Activated T-cell treated with anti-CD3 and anti-CD28 coated beads, Interleukin-2, amount 50 U/mL, for 72 hours (primary cell): ENCODE measurements at regions not wholly inside any gene's neighbourhood (a gene's known extent, or its start where the extent isn't known, plus 50 kb on each side); places are given as distances from the start of the nearest gene placed in this dataset.

ENCODE experiments used
- ATAC-seq, 2 donors: fragments of 150-1000 bp; cut with Tn5 transposase; replicated peaks in 1 of 2; 2 replicates each; pipeline ENCODE4 v1.10.0; 2021; ENCODE audit warnings: moderate library complexity in 2 of 2, mild to moderate bottlenecking in 1 of 2
- DNase-seq, 2 donors: peaks; one replicate each; pipeline ENCODE4 v3.0.0; 2021 to 2022; ENCODE audit warnings: mixed read lengths in 1 of 2
- H3K27ac Mint-ChIP-seq: one replicate; pipeline ENCODE4 v1.8.0; 2022; ENCODE audit warnings: mild to moderate bottlenecking, moderate library complexity, mixed read lengths
- H3K27me3 Mint-ChIP-seq: one replicate; pipeline ENCODE4 v1.8.0; 2022; ENCODE audit warnings: low read depth, mixed read lengths
- H3K36me3 Mint-ChIP-seq, 2 donors: one replicate each; pipeline ENCODE4 v1.8.0; 2022; ENCODE audit warnings: mixed read lengths in 2 of 2, mild to moderate bottlenecking in 1 of 2; ENCODE audit not compliant: insufficient read depth in 2 of 2
- H3K4me1 Mint-ChIP-seq: one replicate; pipeline ENCODE4 v1.8.0; 2022; ENCODE audit warnings: low read depth, mixed read lengths
- H3K4me3 Mint-ChIP-seq, 2 donors: one replicate each; pipeline ENCODE4 v1.8.0; 2022; ENCODE audit warnings: mild to moderate bottlenecking in 2 of 2, mixed read lengths in 2 of 2, moderate library complexity in 2 of 2
- H3K9me3 Mint-ChIP-seq, 2 donors: one replicate each; pipeline ENCODE4 v1.8.0; 2022; ENCODE audit warnings: mixed read lengths in 2 of 2

DNA sequence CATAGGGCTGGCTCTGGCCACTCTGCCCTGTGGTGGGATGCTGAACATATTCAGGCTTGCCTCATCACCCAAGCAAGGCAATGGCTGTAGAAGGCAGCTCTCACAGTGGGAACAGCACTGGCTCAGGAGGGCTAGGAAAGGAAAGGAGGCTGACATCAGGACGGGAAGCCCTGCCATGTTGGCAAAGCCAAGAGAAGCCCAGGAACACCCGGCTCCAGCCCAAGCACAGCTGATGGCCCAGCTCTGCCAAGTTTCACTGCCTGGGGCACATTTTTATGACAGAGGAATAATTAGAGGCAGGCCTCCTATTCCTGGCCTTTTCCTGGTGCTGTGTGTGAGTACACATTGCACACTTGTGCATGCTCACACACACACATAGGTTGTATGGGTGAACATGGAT, 163.6 kb upstream of the SMIM23 start:
- Mint-ChIP-seq H3K27me3 (peaks cover 10% of the 10 kb centered on the region), H3K27ac (no peak overlapping the region), H3K36me3 (no peaks in the 10 kb centered on the region), H3K4me3 (no peak overlapping the region), H3K9me3 (no peaks in the 10 kb centered on the region), H3K4me1 (no peaks in the 10 kb centered on the region)
- no peak for DNase-seq
- ATAC-seq = no peak

DNA sequence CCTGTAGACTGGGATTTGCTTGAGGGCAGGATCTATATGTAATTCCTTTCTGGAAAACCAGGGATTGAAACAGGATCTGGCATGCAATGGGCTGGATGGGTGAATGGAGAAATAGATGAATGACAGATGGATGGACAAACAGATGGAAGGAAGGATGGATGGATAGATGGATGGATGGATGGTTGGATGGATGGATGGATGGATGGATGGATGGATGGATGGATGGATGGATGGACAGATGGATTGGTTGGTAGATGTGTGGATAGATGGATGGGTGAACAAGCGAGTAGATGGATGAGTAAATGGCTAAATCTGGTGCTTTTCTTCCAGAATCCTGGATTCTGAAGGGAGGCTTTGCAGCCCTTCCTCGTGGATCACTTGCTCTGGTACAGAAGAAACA, 162.5 kb upstream of the SMIM23 start:
- ATAC-seq (no peak), DNase-seq (no peak)
- Mint-ChIP-seq H3K4me1 (no peaks in the 10 kb centered on the region), H3K9me3 (no peaks in the 10 kb centered on the region), H3K27me3 (peaks cover 21% of the 10 kb centered on the region), H3K36me3 (no peaks in the 10 kb centered on the region), H3K27ac (no peak overlapping the region), H3K4me3 (no peak overlapping the region)

DNA sequence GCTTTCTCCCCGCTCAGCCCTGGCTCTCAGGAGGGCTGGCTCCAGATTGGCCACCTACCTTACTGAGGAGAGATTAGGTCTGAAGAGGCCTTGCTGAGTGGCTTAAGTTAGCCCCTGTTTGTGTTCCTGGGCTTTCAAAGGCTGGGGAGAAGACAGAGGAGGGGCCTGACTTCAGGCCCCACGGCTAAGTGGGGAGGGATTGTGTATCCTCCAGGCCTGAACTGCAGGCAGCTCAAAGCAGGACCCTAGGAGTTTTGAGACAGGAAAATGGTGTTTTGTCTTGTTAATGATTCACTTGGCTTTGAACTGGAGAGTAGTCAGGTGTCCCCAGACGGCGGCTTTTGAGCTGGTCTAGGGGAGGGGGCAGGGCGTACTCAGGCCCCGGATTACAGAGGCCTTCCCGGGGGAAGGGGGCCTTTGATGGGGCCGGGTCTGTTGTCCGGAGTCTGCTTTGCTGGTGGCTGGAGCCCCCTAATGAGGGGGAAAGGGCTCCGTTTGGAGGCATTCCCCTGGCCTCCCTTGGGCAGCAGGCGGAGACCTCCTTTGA, 162.0 kb upstream of the SMIM23 start:
- DNase-seq = no peak

DNA sequence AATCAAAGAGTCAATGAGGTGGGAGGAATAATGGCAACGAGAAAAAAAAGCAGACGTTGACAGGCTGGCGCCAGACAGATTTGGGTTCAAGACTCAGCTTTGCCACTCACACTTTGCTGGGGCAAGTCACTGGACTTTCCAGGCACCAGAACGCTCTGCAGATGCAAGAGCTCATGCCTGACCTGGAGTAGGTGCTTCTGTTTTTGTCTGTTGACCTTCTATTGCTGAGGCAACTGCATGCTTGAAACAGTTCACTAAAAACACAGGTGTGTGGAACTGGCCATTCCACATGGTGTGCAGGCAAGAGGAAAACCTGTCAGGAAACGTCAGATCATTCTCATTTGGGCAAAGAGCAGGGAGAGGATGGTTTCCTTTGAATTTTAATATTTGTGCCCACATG, 161.2 kb upstream of the SMIM23 start:
- no peaks in the 10 kb centered on the region for H3K9me3 Mint-ChIP-seq
- H3K27me3 Mint-ChIP-seq = peaks cover 34% of the 10 kb centered on the region
- no peak overlapping the region for H3K4me3 Mint-ChIP-seq
- H3K4me1 Mint-ChIP-seq = no peaks in the 10 kb centered on the region
- DNase-seq = no peak
- H3K27ac Mint-ChIP-seq = no peak overlapping the region
- no peak for ATAC-seq
- H3K36me3 Mint-ChIP-seq = no peaks in the 10 kb centered on the region

More for the DNA sequence above, 162.0 kb upstream of the SMIM23 start:
- Mint-ChIP-seq H3K27ac (no peak overlapping the region), H3K4me3 (no peak overlapping the region), H3K36me3 (no peaks in the 10 kb centered on the region), H3K4me1 (no peaks in the 10 kb centered on the region), H3K9me3 (no peaks in the 10 kb centered on the region), H3K27me3 (peaks cover 26% of the 10 kb centered on the region)
- no peak for ATAC-seq

DNA sequence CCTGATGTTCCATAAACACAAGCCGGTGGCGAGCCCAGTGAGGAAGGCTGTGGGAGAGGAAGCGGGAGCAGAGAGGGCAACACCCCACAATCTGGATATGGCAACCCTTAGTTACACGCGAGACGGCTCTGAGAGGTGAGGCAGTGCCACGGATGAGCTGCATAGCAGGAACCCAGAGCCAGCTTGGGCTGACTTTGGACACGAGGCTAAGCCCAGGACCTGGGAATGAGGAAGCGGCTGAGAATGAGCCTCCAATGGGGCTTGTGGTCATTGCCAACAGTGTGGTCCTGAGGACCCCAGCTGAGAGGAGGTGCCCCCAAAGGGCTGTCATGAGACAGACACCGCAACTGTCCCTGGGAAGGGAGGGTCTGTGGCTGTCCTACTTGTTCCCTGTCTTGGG, 160.0 kb upstream of the SMIM23 start:
- ATAC-seq (no peak), DNase-seq (no peak)
- H3K4me1 Mint-ChIP-seq = peaks cover 7% of the 10 kb centered on the region
- H3K27me3 Mint-ChIP-seq = peaks cover 44% of the 10 kb centered on the region
- H3K27ac Mint-ChIP-seq = no peak overlapping the region
- no peak overlapping the region for H3K4me3 Mint-ChIP-seq
- no peaks in the 10 kb centered on the region for H3K36me3 Mint-ChIP-seq
- H3K9me3 Mint-ChIP-seq = no peaks in the 10 kb centered on the region

DNA sequence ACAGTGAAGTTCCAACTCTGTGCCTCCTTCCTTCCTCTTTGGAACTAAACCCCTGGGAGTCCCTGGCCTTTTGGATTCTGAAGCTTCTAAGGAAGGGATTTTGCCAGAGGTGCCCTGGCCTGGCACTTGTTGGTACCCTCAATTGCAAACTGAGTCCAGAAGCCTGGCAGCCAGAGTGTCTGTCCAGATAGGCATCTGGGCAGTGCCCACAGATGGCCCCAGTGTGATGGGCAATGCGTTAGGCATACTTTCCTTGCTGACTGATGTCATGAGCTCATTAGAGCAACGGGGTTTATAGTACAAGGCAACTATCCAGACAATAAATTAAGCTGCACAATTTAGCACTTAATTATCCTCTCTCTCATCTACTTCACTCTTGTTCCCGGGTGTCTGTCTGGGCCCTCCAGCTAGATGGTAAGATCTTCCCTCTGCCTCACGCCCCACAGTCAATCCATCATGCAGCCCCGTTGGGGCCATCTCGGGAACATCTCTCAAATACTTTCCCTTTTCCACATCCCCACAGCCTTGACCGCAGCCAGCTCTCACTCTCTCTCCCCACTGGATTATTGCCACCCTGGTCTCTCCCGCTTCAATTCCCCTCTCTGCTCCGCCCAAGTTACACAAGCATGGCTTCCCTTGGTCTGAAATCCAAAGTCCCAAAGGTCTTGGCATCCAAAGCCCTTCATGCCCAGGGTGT, 157.5 kb upstream of the SMIM23 start:
- H3K27me3 Mint-ChIP-seq = peaks cover 55% of the 10 kb centered on the region
- ATAC-seq = no peak
- H3K9me3 Mint-ChIP-seq = no peaks in the 10 kb centered on the region
- no peaks in the 10 kb centered on the region for H3K36me3 Mint-ChIP-seq
- peaks cover 7% of the 10 kb centered on the region for H3K4me1 Mint-ChIP-seq
- no peak overlapping the region for H3K4me3 Mint-ChIP-seq
- no peak overlapping the region for H3K27ac Mint-ChIP-seq
- no peak for DNase-seq

DNA sequence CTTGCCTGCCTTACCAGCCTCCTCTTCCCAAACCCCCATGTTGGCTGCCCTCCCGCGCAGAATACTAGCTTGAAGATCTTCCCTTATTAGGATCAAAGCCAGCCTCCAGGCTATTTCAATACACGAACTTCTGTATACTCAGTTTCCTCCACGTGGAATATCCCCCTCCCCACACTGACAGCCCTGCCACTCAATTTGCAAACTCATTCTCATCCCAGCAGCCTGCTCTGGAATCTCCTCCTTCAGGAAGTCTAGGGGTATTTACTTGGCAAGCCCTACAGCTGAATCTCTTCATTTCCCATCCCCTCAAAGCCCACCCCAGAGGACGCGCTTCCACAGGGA, 157.0 kb upstream of the SMIM23 start:
- no peak overlapping the region for H3K27ac Mint-ChIP-seq
- ATAC-seq (no peak), DNase-seq (no peak)
- H3K4me1 Mint-ChIP-seq = peaks cover 7% of the 10 kb centered on the region
- H3K27me3 Mint-ChIP-seq = peaks cover 56% of the 10 kb centered on the region
- H3K9me3 Mint-ChIP-seq = no peaks in the 10 kb centered on the region
- no peak overlapping the region for H3K4me3 Mint-ChIP-seq
- no peaks in the 10 kb centered on the region for H3K36me3 Mint-ChIP-seq

DNA sequence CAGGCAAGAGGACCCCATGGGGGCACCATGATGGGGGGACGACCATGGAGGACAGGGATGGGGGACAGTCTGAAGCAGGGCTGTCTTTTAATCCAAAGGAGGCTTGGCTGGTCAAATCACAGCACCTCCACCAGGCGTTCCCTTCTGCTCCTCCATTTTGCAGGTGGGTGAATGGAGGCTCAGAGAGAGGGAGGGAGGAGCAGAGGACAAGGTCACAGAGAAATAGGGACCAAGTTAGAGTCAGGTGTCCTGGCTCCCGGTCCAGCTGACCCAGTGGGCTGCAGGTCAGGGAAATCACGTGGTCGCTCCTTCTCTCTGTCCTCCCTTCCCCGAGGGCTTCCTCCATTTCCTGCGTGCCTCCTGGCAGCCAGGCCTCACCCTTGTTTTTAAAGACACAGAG, 156.4 kb upstream of the SMIM23 start:
- DNase-seq (no peak), ATAC-seq (no peak)
- no peaks in the 10 kb centered on the region for H3K36me3 Mint-ChIP-seq
- H3K4me3 Mint-ChIP-seq = no peak overlapping the region
- peaks cover 63% of the 10 kb centered on the region for H3K27me3 Mint-ChIP-seq
- H3K9me3 Mint-ChIP-seq = no peaks in the 10 kb centered on the region
- no peak overlapping the region for H3K27ac Mint-ChIP-seq
- H3K4me1 Mint-ChIP-seq = peaks cover 7% of the 10 kb centered on the region

DNA sequence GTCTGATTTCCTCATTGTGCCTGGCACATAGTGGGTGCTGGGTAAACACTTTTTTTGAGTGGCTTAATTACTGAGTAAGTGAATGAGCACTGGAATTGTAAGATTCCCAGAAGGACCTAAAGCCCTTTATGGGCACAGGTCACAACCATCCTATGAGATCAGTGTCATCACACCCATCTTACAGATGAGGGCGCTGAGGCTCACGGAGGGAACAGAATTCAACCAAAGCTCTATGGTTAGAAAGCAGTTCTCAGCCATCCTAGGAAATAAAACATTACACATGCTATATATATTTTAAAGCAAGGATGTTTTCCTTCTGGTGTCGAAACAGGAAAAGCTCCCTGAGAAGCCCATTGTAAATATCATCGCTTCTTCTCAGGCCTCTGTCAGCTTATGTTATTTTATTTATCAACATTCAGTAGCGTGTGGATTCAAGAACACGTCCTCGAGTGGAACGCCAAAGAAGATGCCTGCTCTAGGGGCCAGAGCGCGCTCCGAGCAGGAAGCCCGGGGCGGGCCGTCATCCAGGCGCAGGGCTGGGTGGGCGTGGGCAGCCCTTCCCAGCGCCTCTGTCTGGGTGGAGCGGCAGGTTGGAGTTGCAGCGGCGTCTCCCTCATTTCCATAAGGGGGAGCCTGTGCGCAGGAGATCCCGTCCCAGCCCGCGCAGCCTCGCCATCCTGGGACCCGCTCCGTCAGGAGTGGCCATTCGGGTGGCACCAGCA, 155.8 kb upstream of the SMIM23 start:
- Mint-ChIP-seq H3K4me3 (no peak overlapping the region), H3K4me1 (peaks cover 7% of the 10 kb centered on the region), H3K9me3 (no peaks in the 10 kb centered on the region), H3K27ac (no peak overlapping the region), H3K27me3 (peaks cover 67% of the 10 kb centered on the region), H3K36me3 (no peaks in the 10 kb centered on the region)
- peak in 1 of 2 donors; percentile 4 for DNase-seq
- peak in 1 of 2 donors; percentile 49 for ATAC-seq

DNA sequence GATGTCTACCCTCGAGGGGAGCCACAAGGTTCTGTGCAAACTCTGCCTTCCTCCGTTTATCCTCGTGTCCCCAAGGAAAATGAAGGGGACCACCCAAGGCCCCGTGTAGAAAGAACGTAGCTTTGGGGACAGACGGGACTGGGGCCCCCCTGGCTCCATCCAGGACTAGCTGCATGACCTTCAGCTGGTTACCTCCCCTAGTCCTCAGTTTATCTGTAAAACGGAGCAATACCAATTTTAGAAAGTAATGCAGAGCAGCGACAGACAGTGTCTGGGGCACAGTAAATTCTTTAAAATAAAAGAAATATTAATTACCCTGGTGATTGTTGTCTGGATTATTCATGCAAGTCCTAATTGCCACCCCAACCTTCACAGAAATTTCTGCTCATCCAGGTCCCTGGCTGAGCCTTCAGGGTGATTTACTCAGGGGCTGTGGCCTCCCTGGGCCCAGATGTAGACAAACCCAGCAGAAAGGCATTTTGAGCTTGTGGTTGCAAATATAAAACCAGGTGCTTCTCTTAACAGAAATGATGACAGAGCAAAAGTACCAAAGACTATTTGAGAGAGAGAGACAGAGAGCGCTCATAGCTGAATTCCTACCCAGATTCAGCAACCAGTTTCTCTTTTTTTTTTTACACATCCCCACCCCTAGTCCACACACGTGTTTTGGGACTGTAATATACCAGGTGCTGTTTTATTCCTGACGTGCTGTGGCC, 155.1 kb upstream of the SMIM23 start:
- H3K4me3 Mint-ChIP-seq = no peak overlapping the region
- H3K27ac Mint-ChIP-seq = no peak overlapping the region

DNA sequence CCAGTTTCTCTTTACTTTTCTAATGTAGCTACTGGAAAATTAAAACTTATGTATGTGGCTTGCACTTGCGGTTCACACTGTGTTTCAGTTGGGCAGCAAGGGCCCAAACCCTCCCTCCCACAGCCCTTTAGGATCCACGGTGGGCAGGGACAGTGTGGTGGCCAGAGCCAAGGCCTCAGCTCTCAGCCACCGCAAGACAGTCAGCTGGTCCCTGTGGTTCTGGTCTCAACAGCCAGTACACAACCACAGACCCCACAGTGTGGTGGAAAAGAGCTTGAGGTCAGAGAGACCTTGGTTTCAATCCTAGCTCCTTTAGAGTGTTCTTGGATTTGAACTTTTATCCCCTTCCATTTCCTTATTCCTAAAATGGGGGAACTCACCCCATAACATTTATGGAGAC, 153.0 kb upstream of the SMIM23 start:
- H3K4me3 Mint-ChIP-seq = no peak overlapping the region
- H3K27me3 Mint-ChIP-seq = peaks cover 67% of the 10 kb centered on the region
- H3K27ac Mint-ChIP-seq = no peak overlapping the region
- DNase-seq (no peak), ATAC-seq (no peak)
- peaks cover 7% of the 10 kb centered on the region for H3K4me1 Mint-ChIP-seq
- H3K36me3 Mint-ChIP-seq = no peaks in the 10 kb centered on the region
- H3K9me3 Mint-ChIP-seq = no peaks in the 10 kb centered on the region

More for the DNA sequence above, 155.1 kb upstream of the SMIM23 start:
- Mint-ChIP-seq H3K27me3 (peaks cover 68% of the 10 kb centered on the region), H3K4me1 (peaks cover 7% of the 10 kb centered on the region), H3K36me3 (no peaks in the 10 kb centered on the region), H3K9me3 (no peaks in the 10 kb centered on the region)
- DNase-seq = no peak
- ATAC-seq = no peak

DNA sequence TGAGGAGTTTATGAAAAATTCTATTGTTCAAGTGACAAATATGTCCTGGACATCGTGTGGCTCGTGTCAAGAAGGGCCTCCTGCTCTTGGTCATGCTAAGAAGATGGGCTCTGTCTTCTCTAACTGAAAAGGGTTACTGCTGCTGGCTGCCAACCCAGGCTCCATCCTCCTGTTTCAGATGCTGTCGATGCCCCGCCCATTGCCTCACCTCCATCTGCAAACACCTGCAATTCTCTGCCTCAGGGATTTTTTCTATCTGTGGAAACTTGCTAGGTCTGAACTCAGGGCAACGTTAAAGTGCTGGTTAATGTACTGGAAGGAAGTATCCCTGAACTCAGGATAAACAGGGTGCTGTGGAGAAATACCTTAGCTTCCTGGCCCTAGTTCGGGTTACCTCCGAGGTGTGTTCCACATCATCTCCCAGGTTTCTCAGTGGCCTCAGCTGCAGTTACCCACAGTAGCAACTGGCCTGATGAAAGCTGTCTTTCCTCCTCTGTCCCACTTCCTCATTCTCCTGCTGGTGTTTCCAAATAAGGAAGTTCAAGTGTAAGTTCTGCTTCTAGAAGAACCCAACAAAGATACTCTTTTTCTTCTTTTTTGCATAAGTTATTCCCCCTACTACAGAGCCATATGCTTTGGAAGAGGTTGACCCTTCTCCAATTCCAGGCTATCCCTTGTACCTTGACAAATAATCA, 151.7 kb upstream of the SMIM23 start:
- Mint-ChIP-seq H3K36me3 (no peaks in the 10 kb centered on the region), H3K9me3 (no peaks in the 10 kb centered on the region), H3K27ac (no peak overlapping the region), H3K4me1 (peaks cover 7% of the 10 kb centered on the region), H3K4me3 (no peak overlapping the region), H3K27me3 (peaks cover 54% of the 10 kb centered on the region)
- ATAC-seq = no peak
- DNase-seq = no peak

DNA sequence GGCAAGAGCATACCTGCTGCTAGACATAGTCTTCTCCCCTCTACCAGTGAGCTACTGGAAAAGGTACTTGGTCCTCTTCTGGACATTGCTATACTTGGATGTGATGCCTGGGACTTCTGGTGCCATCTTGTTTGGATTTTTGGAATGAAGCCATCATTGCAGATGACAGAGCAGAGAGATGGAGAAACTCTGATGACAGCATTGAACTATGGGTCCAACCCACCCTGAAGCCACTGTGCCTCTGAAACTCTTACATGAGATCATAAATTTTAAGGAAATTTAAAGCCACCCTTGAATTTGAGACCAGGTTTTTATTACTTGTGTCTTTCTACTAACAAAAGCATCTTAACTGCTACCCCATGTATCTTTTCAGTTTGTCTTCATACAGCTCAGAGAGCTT, 151.1 kb upstream of the SMIM23 start:
- H3K4me1 Mint-ChIP-seq = peaks cover 7% of the 10 kb centered on the region
- no peak for ATAC-seq
- H3K4me3 Mint-ChIP-seq = no peak overlapping the region
- H3K9me3 Mint-ChIP-seq = no peaks in the 10 kb centered on the region
- peaks cover 48% of the 10 kb centered on the region for H3K27me3 Mint-ChIP-seq
- no peak overlapping the region for H3K27ac Mint-ChIP-seq
- no peaks in the 10 kb centered on the region for H3K36me3 Mint-ChIP-seq
- DNase-seq = no peak
